ENCODE measurements at regions not wholly inside any gene's neighbourhood (a gene's known extent, or its start where the extent isn't known, plus 50 kb on each side); places are given as distances from the start of the nearest gene placed in this dataset.
"Not testable (repeated sequence)": the region's sequence is repeated elsewhere in the genome, so short reads cannot be mapped to it uniquely, and the experiment has no call there.

DNA sequence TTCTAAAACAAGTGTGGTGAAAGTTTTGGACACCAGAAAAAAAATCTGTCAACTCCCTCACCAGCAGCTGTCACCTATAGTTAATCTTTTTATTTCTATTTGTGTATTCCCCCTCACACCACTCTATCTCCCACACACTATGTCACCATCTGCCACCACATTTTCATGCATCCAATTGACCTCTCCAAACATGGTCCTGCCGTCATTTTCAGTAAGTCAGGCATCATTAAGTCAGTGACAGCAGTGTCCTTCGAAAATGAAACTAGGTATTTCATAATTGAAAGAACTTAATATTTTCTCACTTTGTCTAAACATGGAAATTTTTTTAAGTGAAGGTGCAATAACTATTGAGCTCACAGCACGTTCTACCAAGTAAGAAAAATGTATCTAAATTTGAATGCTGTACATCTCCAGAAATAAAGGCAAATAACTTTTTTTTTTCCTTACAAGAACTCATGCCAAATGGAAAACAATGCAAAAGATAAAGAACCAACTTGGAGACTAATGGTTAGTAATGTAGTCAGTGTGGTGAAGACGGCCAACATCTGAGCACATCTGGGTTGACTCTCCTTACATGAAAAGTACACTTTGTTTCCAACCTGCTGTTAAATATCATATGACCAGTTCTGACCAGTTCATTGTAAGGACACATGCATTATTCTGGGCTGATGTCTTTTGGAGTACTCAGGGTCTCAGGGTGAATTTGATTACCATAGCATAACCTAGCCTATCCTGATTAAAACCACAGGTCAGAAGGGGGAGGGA lies 623.3 kb upstream of the MANEA start:
- DNase-seq = peak; percentile 28

- no peak for DNase-seq
Measured at GRCh38 chr6:94955156-94955555, 622.2 kb upstream of the MANEA start.

DNA sequence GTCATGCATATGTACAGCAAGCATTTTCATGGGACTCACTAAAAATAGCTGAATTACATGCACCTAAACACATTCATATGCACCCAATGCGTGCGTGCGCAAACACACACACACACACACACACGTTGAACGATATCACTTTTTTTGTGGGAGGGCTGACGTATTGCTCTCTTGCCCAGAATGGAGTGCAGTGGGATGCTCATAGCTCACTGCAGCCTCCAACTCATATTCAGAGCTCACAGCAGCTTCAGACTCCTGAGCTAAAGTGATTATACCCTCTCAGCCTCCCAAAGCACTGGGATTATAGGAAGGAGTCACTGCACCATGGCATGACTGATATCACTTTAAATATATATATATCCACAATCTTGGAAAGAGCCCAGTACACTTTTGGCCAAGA lies 620.4 kb upstream of the MANEA start:
- no peak for DNase-seq

- not testable (repeated sequence) for DNase-seq
Measured at GRCh38 chr6:94964703-94965102, 612.6 kb upstream of the MANEA start.

- DNase-seq = no peak
Measured at GRCh38 chr6:94988701-94989100, 588.6 kb upstream of the MANEA start.

- no peak for DNase-seq
Measured at GRCh38 chr6:95017922-95018321, 559.4 kb upstream of the MANEA start.
